ENCODE measurements at regions not wholly inside any gene's neighbourhood (a gene's known extent, or its start where the extent isn't known, plus 50 kb on each side); places are given as distances from the start of the nearest gene placed in this dataset.

DNA sequence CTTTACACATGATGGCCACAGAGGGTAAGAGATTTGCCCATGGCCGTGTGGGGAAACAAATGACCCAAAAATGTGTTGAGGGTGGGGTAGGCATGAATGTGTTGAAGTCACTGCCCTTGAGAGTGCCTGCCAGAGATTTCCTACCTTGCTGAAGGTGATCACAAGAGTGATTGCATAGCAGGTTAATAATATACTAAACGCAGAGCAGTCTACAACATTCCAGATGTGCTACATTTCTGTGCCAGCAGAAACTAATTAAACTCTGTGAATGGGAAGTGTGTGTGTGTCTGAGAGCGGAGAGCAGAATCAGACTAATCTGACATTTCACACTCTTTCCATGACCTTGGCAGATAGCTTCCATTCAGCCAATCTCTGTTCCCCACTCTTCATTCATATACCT lies 93.3 kb upstream of the CD53 start (continued):
- no peak for TF ChIP-seq ZNF878 (CRISPR knock-in tag; IDR thresholded peaks at IDR 0.05)

DNA sequence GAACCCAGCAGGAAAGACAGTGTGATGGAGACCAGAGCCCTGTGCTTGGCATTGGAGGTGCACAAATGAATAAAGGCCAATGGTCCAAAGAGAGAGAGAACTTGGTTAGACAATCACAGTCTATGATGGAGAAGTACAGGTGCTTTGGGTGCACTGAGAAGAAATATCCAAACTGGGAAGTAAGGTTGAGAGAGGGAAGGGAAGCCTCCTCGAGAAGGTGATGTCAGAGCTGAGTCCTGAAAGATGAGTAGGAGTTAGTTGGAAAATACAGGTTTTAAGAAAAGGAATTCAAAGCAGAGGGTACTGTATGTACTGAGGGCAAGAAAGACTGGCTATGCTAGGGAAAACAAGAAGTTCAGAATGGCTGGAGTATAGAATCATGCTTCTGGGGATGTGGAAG lies 94.1 kb upstream of the CD53 start:
- WGBS (ENCODE audit: low lambda C conversion rate) = 0% methylated on average over 1 of the region's 1 CpG
- FAIRE-seq (no peak), DNase-seq (ENCODE audit: low spot score) (no peak), ATAC-seq (no peak)
- Histone ChIP-seq H2AFZ (ENCODE audit: low read length) (no peak overlapping the region), H4K20me1 (ENCODE audit: insufficient read depth, low read length) (no peaks in the 10 kb centered on the region; the same call in 1 of the 2 replicates), H3K9me3 (ENCODE audit: low read length) (no peaks in the 10 kb centered on the region), H3K36me3 (replicated peaks in 1 of 2; ENCODE audit: control insufficient read depth in 1 of 2, insufficient read depth in 2 of 2, low read length in 2 of 2) (no peaks in the 10 kb centered on the region), H3K4me2 (ENCODE audit: low read depth, low read length) (no peak overlapping the region), H3K4me1 (ENCODE audit: insufficient read depth, low read length) (no peaks in the 10 kb centered on the region), H3K27ac (ENCODE audit: extremely low read length, insufficient read depth, low read length) (no peak overlapping the region), H3K79me2 (ENCODE audit: insufficient read depth, low read length) (no peaks in the 10 kb centered on the region), H3K4me3 (replicated peaks in 1 of 3; ENCODE audit: insufficient read depth in 1 of 3, low read depth in 2 of 3, low read length in 3 of 3) (no peak overlapping the region), H3K27me3 (ENCODE audit: control insufficient read depth in 1 of 2, insufficient read depth in 2 of 2, low read length in 2 of 2) (peaks cover 0 to 3% of the 10 kb centered on the region in 2 experiments; a peak in 1 of 5 replicates), H3K9ac (ENCODE audit: insufficient read depth, low read depth, low read length) (no peak overlapping the region)
- ChIA-PET POLR2A (no interaction called here), CTCF (ENCODE audit: low intra/inter-chr PET ratio, low total read pairs) (no interaction called here)
- TF ChIP-seq ESRRA (CRISPR knock-in tag; IDR thresholded peaks at IDR 0.05; ENCODE audit: low read depth) (no peak), ZNF224 (CRISPR knock-in tag; IDR thresholded peaks at IDR 0.05) (no peak)
- TF ChIP-seq, protein P1, sequence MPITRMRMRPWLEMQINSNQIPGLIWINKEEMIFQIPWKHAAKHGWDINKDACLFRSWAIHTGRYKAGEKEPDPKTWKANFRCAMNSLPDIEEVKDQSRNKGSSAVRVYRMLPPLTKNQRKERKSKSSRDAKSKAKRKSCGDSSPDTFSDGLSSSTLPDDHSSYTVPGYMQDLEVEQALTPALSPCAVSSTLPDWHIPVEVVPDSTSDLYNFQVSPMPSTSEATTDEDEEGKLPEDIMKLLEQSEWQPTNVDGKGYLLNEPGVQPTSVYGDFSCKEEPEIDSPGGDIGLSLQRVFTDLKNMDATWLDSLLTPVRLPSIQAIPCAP (CRISPR knock-in tag; IDR thresholded peaks at IDR 0.05; ENCODE audit: low read depth) = no peak
- in situ Hi-C loops (cut with HindIII; ENCODE audit: extremely low pct_ligation_motif_present, low pct_unique_long_range_greater_than_20kb) (no loop called here), intact Hi-C loops (cut with micrococcal nuclease; ENCODE audit: unreplicated experiment) (no loop called here)
- no TSS peak for BruUV-seq (replicated peaks)

DNA sequence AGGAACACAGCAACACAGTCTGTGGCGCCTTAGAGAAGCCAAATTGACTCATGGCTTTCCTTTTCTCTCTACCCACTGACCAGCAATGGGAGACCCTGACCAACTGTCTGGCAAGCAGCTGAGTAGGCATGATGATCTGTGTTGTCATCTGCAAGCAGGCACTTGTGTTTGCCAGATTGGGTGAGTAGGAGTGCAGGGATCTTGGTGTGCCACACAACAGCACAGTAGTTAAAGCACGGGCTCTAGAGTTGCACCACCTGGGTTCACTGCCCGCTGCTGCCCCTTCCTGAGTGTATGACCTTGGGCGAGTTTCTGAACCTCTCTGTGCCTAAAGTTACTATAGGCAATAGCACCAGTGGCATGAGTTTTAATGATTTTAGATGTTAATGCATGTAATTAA lies 95.7 kb upstream of the CD53 start:
- in situ Hi-C loops (cut with HindIII; ENCODE audit: extremely low pct_ligation_motif_present, low pct_unique_long_range_greater_than_20kb) = no loop called here

More for the DNA sequence above, 95.7 kb upstream of the CD53 start:
- no peaks in the 10 kb centered on the region for H3K4me1 ChIP-seq (ENCODE audit: insufficient read depth, low read length)
- WGBS (ENCODE audit: low lambda C conversion rate) = 8% methylated on average over 3 of the region's 4 CpGs
- H3K4me3 ChIP-seq (replicated peaks in 1 of 3; ENCODE audit: insufficient read depth in 1 of 3, low read depth in 2 of 3, low read length in 3 of 3) = no peak overlapping the region
- peaks cover 0 to 3% of the 10 kb centered on the region in 2 experiments; a peak in 1 of 5 replicates for H3K27me3 ChIP-seq (ENCODE audit: control insufficient read depth in 1 of 2, insufficient read depth in 2 of 2, low read length in 2 of 2)
- no peak for ATAC-seq
- H3K9ac ChIP-seq (ENCODE audit: insufficient read depth, low read depth, low read length) = no peak overlapping the region
- no peaks in the 10 kb centered on the region for H3K9me3 ChIP-seq (ENCODE audit: low read length)
- no TSS peak for BruUV-seq (replicated peaks)
- TF ChIP-seq, protein P2, sequence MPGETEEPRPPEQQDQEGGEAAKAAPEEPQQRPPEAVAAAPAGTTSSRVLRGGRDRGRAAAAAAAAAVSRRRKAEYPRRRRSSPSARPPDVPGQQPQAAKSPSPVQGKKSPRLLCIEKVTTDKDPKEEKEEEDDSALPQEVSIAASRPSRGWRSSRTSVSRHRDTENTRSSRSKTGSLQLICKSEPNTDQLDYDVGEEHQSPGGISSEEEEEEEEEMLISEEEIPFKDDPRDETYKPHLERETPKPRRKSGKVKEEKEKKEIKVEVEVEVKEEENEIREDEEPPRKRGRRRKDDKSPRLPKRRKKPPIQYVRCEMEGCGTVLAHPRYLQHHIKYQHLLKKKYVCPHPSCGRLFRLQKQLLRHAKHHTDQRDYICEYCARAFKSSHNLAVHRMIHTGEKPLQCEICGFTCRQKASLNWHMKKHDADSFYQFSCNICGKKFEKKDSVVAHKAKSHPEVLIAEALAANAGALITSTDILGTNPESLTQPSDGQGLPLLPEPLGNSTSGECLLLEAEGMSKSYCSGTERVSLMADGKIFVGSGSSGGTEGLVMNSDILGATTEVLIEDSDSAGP (CRISPR knock-in tag; IDR thresholded peaks at IDR 0.05; ENCODE audit: borderline replicate concordance) = no peak
- TF ChIP-seq SIX1 (CRISPR knock-in tag; IDR thresholded peaks at IDR 0.05; ENCODE audit: borderline replicate concordance) = no peak
- TF ChIP-seq ZSCAN29 (CRISPR knock-in tag; conservative IDR thresholded peaks at IDR 0.05) = no peak
- no peak for TF ChIP-seq CEBPG (CRISPR knock-in tag; IDR thresholded peaks at IDR 0.05)
- TF ChIP-seq BORCS8-MEF2B (CRISPR knock-in tag; IDR thresholded peaks at IDR 0.05) = no peak
- intact Hi-C loops (cut with micrococcal nuclease; ENCODE audit: unreplicated experiment) = no loop called here
- H4K20me1 ChIP-seq (ENCODE audit: insufficient read depth, low read length) = no peaks in the 10 kb centered on the region; the same call in 1 of the 2 replicates
- POLR2A ChIA-PET = no interaction called here
- no peaks in the 10 kb centered on the region for H3K36me3 ChIP-seq (replicated peaks in 1 of 2; ENCODE audit: control insufficient read depth in 1 of 2, insufficient read depth in 2 of 2, low read length in 2 of 2)
- H2AFZ ChIP-seq (ENCODE audit: low read length) = no peak overlapping the region
- CTCF ChIA-PET (ENCODE audit: low intra/inter-chr PET ratio, low total read pairs) = no interaction called here
- H3K4me2 ChIP-seq (ENCODE audit: low read depth, low read length) = no peak overlapping the region
- DNase-seq (ENCODE audit: low spot score) = no peak
- no peak for FAIRE-seq
- H3K79me2 ChIP-seq (ENCODE audit: insufficient read depth, low read length) = no peaks in the 10 kb centered on the region
- H3K27ac ChIP-seq (ENCODE audit: extremely low read length, insufficient read depth, low read length) = no peak overlapping the region
